ENCODE measurements at regions not wholly inside any gene's neighbourhood (a gene's known extent, or its start where the extent isn't known, plus 50 kb on each side); places are given as distances from the start of the nearest gene placed in this dataset.

DNA sequence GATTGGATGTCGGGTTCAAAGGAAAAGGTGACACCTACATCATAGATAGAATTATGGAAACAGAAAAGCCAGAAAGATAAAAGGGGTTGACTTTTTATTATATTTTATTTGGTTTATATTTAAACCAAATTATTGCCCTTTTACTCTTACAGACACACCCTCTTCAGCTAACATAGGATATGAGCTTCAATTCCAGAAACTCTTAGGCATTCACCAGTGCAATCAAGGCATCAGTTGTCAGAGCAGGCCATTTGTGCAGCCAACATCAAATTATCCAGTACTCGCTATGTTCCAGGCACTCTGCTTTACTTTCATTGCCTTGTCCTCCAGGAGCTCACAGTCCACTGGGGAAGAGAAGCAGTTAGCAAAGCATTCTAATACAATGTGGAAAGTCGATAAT, 347.5 kb downstream of the TFEC start:
- Histone ChIP-seq H3K4me1 (no peaks in the 10 kb centered on the region), H3K9me3 (no peaks in the 10 kb centered on the region), H3K27me3 (no peaks in the 10 kb centered on the region), H3K27ac (no peak overlapping the region), H3K36me3 (no peaks in the 10 kb centered on the region), H3K4me3 (no peak overlapping the region)
- TF ChIP-seq, protein P1, sequence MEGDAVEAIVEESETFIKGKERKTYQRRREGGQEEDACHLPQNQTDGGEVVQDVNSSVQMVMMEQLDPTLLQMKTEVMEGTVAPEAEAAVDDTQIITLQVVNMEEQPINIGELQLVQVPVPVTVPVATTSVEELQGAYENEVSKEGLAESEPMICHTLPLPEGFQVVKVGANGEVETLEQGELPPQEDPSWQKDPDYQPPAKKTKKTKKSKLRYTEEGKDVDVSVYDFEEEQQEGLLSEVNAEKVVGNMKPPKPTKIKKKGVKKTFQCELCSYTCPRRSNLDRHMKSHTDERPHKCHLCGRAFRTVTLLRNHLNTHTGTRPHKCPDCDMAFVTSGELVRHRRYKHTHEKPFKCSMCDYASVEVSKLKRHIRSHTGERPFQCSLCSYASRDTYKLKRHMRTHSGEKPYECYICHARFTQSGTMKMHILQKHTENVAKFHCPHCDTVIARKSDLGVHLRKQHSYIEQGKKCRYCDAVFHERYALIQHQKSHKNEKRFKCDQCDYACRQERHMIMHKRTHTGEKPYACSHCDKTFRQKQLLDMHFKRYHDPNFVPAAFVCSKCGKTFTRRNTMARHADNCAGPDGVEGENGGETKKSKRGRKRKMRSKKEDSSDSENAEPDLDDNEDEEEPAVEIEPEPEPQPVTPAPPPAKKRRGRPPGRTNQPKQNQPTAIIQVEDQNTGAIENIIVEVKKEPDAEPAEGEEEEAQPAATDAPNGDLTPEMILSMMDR (IDR thresholded peaks at IDR 0.05): no peak
- TF ChIP-seq POLR2AphosphoS5 (IDR thresholded peaks at IDR 0.05): no peak
- no peak for TF ChIP-seq POLR2A (IDR thresholded peaks at IDR 0.05)
- no peak for TF ChIP-seq EP300 (IDR thresholded peaks at IDR 0.05)
- 94% methylated on average over 3 of the region's 3 CpGs for WGBS
- DNase-seq (ENCODE audit: low spot score in 2 of 2): no peak

DNA sequence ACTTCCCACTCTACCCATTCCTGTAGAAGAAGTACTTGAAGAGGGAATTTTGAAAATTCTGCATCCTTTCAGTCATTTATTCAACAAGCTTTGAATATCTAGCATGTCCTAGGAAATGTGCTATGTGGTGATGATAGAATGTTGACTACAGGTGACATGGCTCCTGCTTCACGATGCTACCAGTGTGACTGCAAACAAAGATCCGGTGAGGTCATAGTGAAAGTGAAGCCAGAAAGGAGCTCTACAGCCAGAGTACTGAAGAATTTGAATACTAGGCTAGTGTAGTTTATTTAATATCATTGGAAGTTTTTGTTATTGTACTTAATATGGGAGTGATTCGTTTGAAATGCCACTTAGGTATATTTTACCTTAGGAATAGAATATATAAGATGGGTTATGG, 348.1 kb downstream of the TFEC start:
- Histone ChIP-seq H3K27me3 (no peaks in the 10 kb centered on the region), H3K9me3 (no peaks in the 10 kb centered on the region), H3K4me3 (no peak overlapping the region), H3K27ac (no peak overlapping the region), H3K4me1 (no peaks in the 10 kb centered on the region), H3K36me3 (no peaks in the 10 kb centered on the region)
- WGBS: 83% methylated on average over 3 of the region's 3 CpGs
- TF ChIP-seq POLR2AphosphoS5 (IDR thresholded peaks at IDR 0.05) (no peak), POLR2A (IDR thresholded peaks at IDR 0.05) (no peak), EP300 (IDR thresholded peaks at IDR 0.05) (no peak)
- TF ChIP-seq, protein P1 (IDR thresholded peaks at IDR 0.05): no peak
- no peak for DNase-seq (ENCODE audit: low spot score in 2 of 2)

DNA sequence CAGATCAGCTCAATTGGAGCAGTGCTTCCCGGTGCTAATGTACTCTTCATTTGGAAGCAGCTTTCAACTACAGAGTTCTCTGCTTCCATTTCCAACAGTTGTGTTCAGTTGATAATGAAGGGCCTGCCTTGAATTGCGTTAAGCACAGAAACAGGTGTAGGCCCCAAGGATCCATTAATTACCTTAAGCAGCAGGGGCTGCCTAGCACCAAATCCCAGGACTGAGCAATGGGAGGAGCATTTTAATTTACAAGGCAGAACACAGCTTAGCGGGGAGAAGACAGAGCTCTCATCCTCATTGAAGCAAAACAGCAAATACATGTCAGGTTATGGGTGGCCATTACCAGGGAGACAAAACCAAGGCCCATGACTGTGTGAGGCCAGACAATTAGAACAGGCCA, 349.6 kb downstream of the TFEC start:
- H3K9me3 ChIP-seq: no peaks in the 10 kb centered on the region
- TF ChIP-seq POLR2A (IDR thresholded peaks at IDR 0.05): no peak
- no peak for TF ChIP-seq POLR2AphosphoS5 (IDR thresholded peaks at IDR 0.05)
- no peak for TF ChIP-seq EP300 (IDR thresholded peaks at IDR 0.05)
- TF ChIP-seq, protein P1 (IDR thresholded peaks at IDR 0.05): no peak
- no peaks in the 10 kb centered on the region for H3K4me1 ChIP-seq
- H3K36me3 ChIP-seq: no peaks in the 10 kb centered on the region
- no peak for DNase-seq (ENCODE audit: low spot score in 2 of 2)
- WGBS: 86% methylated on average over 3 of the region's 3 CpGs
- no peak overlapping the region for H3K4me3 ChIP-seq
- H3K27ac ChIP-seq: no peak overlapping the region
- H3K27me3 ChIP-seq: no peaks in the 10 kb centered on the region

DNA sequence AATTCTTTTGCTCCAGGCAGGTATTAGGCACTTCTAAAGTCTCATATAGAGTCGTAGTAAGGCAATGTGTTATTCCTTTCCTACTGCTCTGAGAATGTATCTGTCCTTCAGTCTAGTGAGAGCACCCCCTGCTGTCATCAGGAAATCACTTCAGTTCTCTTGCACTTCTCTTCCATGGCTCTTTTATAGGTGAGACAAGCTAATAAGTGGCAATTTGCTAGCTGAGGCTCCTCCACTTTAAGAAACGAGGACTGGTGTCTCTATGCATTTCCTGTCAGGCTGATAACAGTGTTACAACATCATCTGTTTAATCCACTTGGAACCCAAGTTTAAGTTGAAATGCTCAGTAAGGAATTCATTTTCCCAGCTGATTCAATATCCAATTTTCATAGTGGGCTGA, 350.6 kb downstream of the TFEC start:
- no peaks in the 10 kb centered on the region for H3K4me1 ChIP-seq
- H3K27ac ChIP-seq: no peak overlapping the region
- TF ChIP-seq POLR2AphosphoS5 (IDR thresholded peaks at IDR 0.05) (no peak), POLR2A (IDR thresholded peaks at IDR 0.05) (no peak), EP300 (IDR thresholded peaks at IDR 0.05) (no peak)
- TF ChIP-seq, protein P1 (IDR thresholded peaks at IDR 0.05): peak in 1 of 2 donors; percentile 9
- H3K36me3 ChIP-seq: no peaks in the 10 kb centered on the region
- H3K9me3 ChIP-seq: no peaks in the 10 kb centered on the region
- no peaks in the 10 kb centered on the region for H3K27me3 ChIP-seq
- WGBS: 30% methylated on average over 2 of the region's 2 CpGs
- no peak for DNase-seq (ENCODE audit: low spot score in 2 of 2)
- no peak overlapping the region for H3K4me3 ChIP-seq

DNA sequence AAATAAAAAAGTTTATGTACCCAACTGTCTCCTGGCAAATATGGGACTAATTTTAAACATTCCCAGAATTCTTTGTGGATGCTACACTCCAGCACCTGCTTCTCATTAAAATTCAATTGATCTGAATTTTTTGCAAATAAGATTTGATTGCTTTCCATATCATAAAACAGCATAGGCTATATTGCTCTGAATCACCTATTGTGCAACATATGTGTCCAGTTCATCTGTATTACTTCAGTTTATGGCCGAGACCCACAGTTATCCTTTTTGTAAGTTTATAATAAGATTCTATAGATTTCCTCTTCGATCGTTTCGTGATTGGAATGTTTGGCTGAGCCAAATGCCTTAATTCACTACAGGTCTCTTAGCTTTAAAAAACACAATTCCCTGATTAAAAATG, 351.1 kb downstream of the TFEC start:
- Histone ChIP-seq H3K36me3 (no peaks in the 10 kb centered on the region), H3K4me3 (no peak overlapping the region), H3K9me3 (no peaks in the 10 kb centered on the region), H3K4me1 (no peaks in the 10 kb centered on the region), H3K27ac (no peak overlapping the region), H3K27me3 (no peaks in the 10 kb centered on the region)
- TF ChIP-seq EP300 (IDR thresholded peaks at IDR 0.05) (no peak), POLR2AphosphoS5 (IDR thresholded peaks at IDR 0.05) (no peak), POLR2A (IDR thresholded peaks at IDR 0.05) (no peak)
- TF ChIP-seq, protein P1 (IDR thresholded peaks at IDR 0.05): no peak
- DNase-seq (ENCODE audit: low spot score in 2 of 2): no peak
- WGBS: 82% methylated on average over 4 of the region's 4 CpGs

All from suprapubic skin (tissue), 4 donors.